Bronchial epithelial cell (primary cell): ENCODE measurements at regions not wholly inside any gene's neighbourhood (a gene's known extent, or its start where the extent isn't known, plus 50 kb on each side); places are given as distances from the start of the nearest gene placed in this dataset.

Source experiments
- DNase-seq: peaks from one replicate; pipeline ENCODE4 v3.0.0-alpha.2; 2010; ENCODE audit warnings: low read depth
- FAIRE-seq: peaks from 2 replicates; lab custom pipeline; 2011; peaks lifted over from hg19 to GRCh38; lab: Jason Lieb, UNC
- H3K27me3 ChIP-seq: 2 replicates; pipeline ENCODE4 v1.5.1; 2011; ENCODE audit warnings: low read length; ENCODE audit not compliant: control insufficient read depth, insufficient read depth
- H3K36me3 ChIP-seq: 2 replicates; pipeline ENCODE4 v1.5.1; 2011; ENCODE audit warnings: low read length; ENCODE audit not compliant: control insufficient read depth, insufficient read depth
- H3K4me3 ChIP-seq: 2 replicates; pipeline ENCODE4 v1.5.1; 2011; ENCODE audit warnings: mild to moderate bottlenecking, low read depth, low read length, control low read depth
- TF ChIP-seq, protein P1 (sequence below): IDR thresholded peaks from 2 replicates; pipeline ENCODE4 v1.5.1; 2011; ENCODE audit warnings: mild to moderate bottlenecking, moderate library complexity, low read length, control low read depth, inconsistent platforms; ENCODE audit not compliant: insufficient read depth, severe bottlenecking

DNA sequence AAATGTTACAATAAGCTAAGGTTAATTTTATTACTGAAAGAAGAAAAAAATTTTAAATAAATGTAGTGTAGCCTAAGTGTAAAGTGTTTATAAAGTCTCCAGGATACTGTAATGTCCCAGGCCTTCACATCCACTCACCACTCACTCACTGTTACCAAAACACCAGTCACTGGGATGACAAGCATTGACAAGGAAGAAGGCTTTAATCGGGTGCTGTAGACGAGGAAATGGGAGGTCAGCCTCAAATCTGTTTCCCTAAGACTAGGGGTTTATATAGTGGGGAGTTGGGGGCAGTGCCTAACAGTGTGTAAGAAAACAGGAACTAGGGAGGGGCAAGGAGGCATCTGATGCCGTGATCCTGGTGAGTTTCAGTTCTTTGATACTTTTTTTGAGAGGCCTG, 69.4 kb downstream of the CHRM3 start:
- DNase-seq: no peak
- H3K36me3 ChIP-seq: no peaks in the 10 kb centered on the region
- H3K27me3 ChIP-seq: no peaks in the 10 kb centered on the region
- TF ChIP-seq, protein P1, sequence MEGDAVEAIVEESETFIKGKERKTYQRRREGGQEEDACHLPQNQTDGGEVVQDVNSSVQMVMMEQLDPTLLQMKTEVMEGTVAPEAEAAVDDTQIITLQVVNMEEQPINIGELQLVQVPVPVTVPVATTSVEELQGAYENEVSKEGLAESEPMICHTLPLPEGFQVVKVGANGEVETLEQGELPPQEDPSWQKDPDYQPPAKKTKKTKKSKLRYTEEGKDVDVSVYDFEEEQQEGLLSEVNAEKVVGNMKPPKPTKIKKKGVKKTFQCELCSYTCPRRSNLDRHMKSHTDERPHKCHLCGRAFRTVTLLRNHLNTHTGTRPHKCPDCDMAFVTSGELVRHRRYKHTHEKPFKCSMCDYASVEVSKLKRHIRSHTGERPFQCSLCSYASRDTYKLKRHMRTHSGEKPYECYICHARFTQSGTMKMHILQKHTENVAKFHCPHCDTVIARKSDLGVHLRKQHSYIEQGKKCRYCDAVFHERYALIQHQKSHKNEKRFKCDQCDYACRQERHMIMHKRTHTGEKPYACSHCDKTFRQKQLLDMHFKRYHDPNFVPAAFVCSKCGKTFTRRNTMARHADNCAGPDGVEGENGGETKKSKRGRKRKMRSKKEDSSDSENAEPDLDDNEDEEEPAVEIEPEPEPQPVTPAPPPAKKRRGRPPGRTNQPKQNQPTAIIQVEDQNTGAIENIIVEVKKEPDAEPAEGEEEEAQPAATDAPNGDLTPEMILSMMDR: no peak
- no peak overlapping the region for H3K4me3 ChIP-seq
- FAIRE-seq: no peak

DNA sequence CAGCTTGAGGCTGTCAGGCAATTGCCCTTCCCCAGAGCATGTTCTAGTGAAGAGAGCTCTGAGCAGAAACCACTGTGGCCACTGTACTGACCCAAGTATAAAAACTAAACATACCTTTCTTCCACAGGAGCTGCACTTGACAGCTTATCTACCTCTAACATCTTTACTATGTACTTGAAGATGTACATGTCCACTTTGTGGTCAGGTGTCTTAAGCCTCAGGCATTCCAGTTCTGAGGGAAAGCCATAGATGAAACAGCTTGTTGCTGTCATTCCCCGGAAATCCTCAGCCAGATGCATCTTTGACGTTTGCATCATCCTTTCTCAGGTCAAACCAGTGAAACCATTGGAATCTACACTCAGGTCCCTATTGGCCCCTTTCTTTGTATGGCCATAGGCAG, 70.4 kb downstream of the CHRM3 start:
- H3K4me3 ChIP-seq: no peak overlapping the region
- no peaks in the 10 kb centered on the region for H3K27me3 ChIP-seq
- no peak for DNase-seq
- no peaks in the 10 kb centered on the region for H3K36me3 ChIP-seq
- TF ChIP-seq, protein P1: no peak
- peak; percentile 90 for FAIRE-seq

DNA sequence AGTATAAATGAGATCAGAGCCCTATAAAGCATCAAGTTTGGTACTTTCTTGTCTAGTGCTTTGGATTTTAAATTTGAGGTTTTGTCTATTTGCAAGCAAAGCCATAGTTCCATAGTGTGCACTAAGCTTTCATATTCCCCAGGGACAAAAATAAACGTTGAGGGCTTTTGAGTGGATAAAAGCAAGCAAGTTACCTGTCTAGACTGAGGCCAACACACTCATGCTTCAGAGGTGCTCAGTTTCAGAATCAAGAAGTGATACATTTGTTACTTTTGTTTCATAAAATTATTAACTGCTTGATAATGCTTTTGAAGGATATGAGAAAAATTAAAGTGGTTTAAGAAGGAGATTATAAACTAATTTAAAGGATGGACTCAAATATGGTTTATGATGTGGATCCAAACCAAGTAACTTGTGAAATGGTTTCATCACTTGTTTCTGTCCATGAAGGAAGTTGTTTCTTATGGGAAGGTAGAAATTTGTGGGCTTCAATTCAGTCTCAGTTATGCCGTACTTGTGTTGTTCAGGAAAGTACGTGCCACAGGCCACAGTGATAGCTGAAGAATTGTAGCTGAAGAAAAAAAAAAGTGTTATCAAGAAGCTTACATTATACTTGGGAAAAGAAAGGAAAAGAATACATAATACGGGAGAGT, 71.2 kb downstream of the CHRM3 start:
- TF ChIP-seq, protein P1: no peak
- no peaks in the 10 kb centered on the region for H3K27me3 ChIP-seq

DNA sequence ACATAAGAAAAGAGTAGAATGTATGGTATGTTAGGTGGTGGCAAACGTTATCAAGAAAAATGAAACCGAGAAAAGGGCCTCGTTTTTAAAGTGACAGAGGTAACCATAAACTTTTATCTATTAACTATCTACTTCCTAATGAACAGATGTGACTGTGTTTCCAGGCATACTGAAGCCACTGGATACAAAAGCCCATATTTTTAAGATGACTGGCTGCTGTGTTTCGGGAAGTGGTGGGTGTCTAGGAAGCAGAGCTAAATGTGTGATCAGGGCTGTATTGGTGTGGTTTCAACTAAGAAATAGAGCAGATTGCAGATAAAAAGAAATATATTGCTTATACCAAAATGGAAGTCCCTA, 71.8 kb downstream of the CHRM3 start:
- Histone ChIP-seq H3K36me3 (no peaks in the 10 kb centered on the region), H3K4me3 (no peak overlapping the region), H3K27me3 (no peaks in the 10 kb centered on the region)
- TF ChIP-seq, protein P1: no peak
- DNase-seq (no peak), FAIRE-seq (no peak)

More for the DNA sequence above, 71.2 kb downstream of the CHRM3 start:
- FAIRE-seq: no peak
- no peak for DNase-seq
- Histone ChIP-seq H3K36me3 (no peaks in the 10 kb centered on the region), H3K4me3 (no peak overlapping the region)

DNA sequence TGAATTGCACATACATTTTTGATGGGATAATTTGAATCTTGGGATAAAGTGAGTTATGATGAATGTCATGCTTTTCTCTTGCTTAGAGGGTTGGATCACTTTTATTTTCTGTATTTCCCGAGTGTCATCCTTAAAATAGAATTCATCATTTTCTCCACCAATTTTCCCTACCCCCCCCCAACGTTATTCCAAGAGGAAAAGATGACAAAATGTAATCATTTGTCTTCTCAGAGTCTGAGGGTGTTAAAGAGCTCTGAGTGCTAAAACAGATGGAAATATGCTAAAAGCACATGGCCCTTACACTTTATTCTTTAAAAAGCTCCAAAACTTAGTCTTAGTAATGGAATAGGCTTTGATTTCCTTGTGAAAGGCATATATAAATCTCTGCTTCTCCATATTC, 81.4 kb downstream of the CHRM3 start:
- no peak for FAIRE-seq
- TF ChIP-seq, protein P1: no peak
- DNase-seq: no peak
- Histone ChIP-seq H3K27me3 (no peaks in the 10 kb centered on the region), H3K4me3 (no peak overlapping the region), H3K36me3 (no peaks in the 10 kb centered on the region)

DNA sequence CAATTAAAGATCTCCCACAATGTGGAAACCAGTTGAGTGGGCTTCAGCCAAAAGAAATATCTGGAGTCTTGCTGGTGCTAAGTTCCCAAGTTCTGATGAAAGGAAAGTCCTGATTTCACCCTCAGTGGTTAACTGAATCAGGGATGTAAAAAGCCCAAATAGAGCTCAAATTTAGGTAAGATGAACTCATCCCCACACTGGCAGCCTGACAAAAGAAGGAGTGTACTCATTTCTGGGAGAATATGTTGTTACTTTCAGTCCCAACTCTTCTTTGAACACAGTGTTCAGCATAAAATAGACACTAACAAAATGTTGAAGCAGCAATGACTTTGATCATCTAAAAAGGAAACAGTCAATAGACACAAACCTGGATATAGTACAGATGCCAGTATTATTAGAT, 91.7 kb downstream of the CHRM3 start:
- H3K27me3 ChIP-seq: no peaks in the 10 kb centered on the region
- DNase-seq (no peak), FAIRE-seq (no peak)
- TF ChIP-seq, protein P1: no peak
- H3K36me3 ChIP-seq: no peaks in the 10 kb centered on the region
- no peak overlapping the region for H3K4me3 ChIP-seq
